IMR-90 (cell line): ENCODE measurements at regions not wholly inside any gene's neighbourhood (a gene's known extent, or its start where the extent isn't known, plus 50 kb on each side); places are given as distances from the start of the nearest gene placed in this dataset.

Experiments
- ATAC-seq: fragments of 200-7000 bp; cut with Tn5 transposase; 2 replicates; pipeline ENCODE4 v1.9.1; 2020; ENCODE audit warnings: low read depth, mild to moderate bottlenecking, moderate library complexity
- BruUV-seq: library from RNA; stranded (reverse); fragments of 400-500 nt; replicated peaks from 2 replicates; lab custom pipeline; 2021; lab: Mats Ljungman, UMichigan
- CTCF ChIA-PET: fragments of 300-600 bp; formaldehyde crosslinking; extraction: SDS; loops from one replicate; lab custom pipeline; 2021; ENCODE audit warnings: antibody characterized with exemption; lab: Yijun Ruan, JAX
- POLR2A ChIA-PET: fragments of 300-600 bp; sonication (Branson Sonifier 250); formaldehyde crosslinking; loops from one replicate; lab custom pipeline; 2022; ENCODE audit warnings: antibody characterized with exemption; ENCODE audit not compliant: unreplicated experiment; lab: Charles Lee
- DNase-seq: peaks from one replicate; pipeline ENCODE4 v3.0.0; 2013
- H2AFZ ChIP-seq: replicated peaks from 2 replicates; pipeline ENCODE3; 2013; ENCODE audit warnings: low read length, mild to moderate bottlenecking; ENCODE audit not compliant: poor library complexity
- H2AK5ac ChIP-seq: 2 replicates; pipeline ENCODE4 v1.6.1; 2013; ENCODE audit warnings: low read depth, low read length, inconsistent platforms
- H2AK9ac ChIP-seq: replicated peaks from 2 replicates; pipeline ENCODE3; 2013; ENCODE audit warnings: mild to moderate bottlenecking, low read depth, low read length, moderate library complexity; ENCODE audit not compliant: poor library complexity
- H2BK120ac ChIP-seq: 2 replicates; pipeline ENCODE4 v1.6.1; 2013; ENCODE audit warnings: low read depth, low read length, inconsistent platforms
- H2BK15ac ChIP-seq: 3 replicates; pipeline ENCODE4 v1.6.1; 2013; ENCODE audit warnings: low read depth, low read length, inconsistent platforms
- H2BK20ac ChIP-seq: 2 replicates; pipeline ENCODE4 v1.6.1; 2013; ENCODE audit warnings: low read depth, mild to moderate bottlenecking, inconsistent platforms, low read length, moderate library complexity
- H2BK5ac ChIP-seq: 2 replicates; pipeline ENCODE4 v1.6.1; 2013; ENCODE audit warnings: mild to moderate bottlenecking, low read depth, low read length, inconsistent platforms; ENCODE audit not compliant: poor library complexity, severe bottlenecking
- H3K14ac ChIP-seq: replicated peaks from 2 replicates; pipeline ENCODE4 v1.6.1; 2013; ENCODE audit warnings: low read depth, low read length, inconsistent platforms
- H3K18ac ChIP-seq: 2 replicates; pipeline ENCODE4 v1.6.1; 2013; ENCODE audit warnings: low read depth, low read length, control low read depth
- H3K23ac ChIP-seq: 2 replicates; pipeline ENCODE4 v1.6.1; 2013; ENCODE audit warnings: low read depth, low read length, inconsistent platforms
- H3K27ac ChIP-seq: 2 replicates; pipeline ENCODE4 v1.5.1; 2013; ENCODE audit warnings: mild to moderate bottlenecking, control low read depth, low read length; ENCODE audit not compliant: insufficient read depth
- H3K27me3 ChIP-seq: 2 replicates; pipeline ENCODE4 v1.6.1; 2013; ENCODE audit warnings: low read length; ENCODE audit not compliant: control insufficient read depth, insufficient read depth
- H3K36me3 ChIP-seq: 2 replicates; pipeline ENCODE4 v1.6.1; 2013; ENCODE audit warnings: low read length, mixed read lengths; ENCODE audit not compliant: control insufficient read depth, insufficient read depth
- H3K4ac ChIP-seq: 2 replicates; pipeline ENCODE4 v1.6.1; 2013; ENCODE audit warnings: low read depth, low read length, inconsistent platforms
- H3K4me1 ChIP-seq: 2 replicates; pipeline ENCODE4 v1.6.1; 2013; ENCODE audit warnings: low read length, mixed read lengths; ENCODE audit not compliant: control insufficient read depth, insufficient read depth
- H3K4me2 ChIP-seq: 2 replicates; pipeline ENCODE4 v1.6.1; 2013; ENCODE audit warnings: low read depth, mild to moderate bottlenecking, control low read depth, low read length, moderate library complexity
- H3K4me3 ChIP-seq: 2 replicates; pipeline ENCODE4 v1.5.1; 2013; ENCODE audit warnings: low read depth, mild to moderate bottlenecking, control low read depth, low read length, moderate library complexity; ENCODE audit not compliant: insufficient read depth
- H3K56ac ChIP-seq: 2 replicates; pipeline ENCODE4 v1.6.1; 2013; ENCODE audit warnings: low read length, inconsistent platforms; ENCODE audit not compliant: insufficient read depth; ENCODE audit errors: extremely low read depth
- H3K79me1 ChIP-seq, 2 experiments: 2 replicates each; pipeline ENCODE4 v1.6.1; 2013; ENCODE audit warnings: low read length in 2 of 2, inconsistent platforms in 1 of 2, low read depth in 1 of 2
- H3K9ac ChIP-seq: 2 replicates; pipeline ENCODE4 v1.6.1; 2013; ENCODE audit warnings: low read depth, low read length, control low read depth
- H3K9me1 ChIP-seq: 2 replicates; pipeline ENCODE4 v1.6.1; 2013; ENCODE audit warnings: low read length, inconsistent platforms; ENCODE audit not compliant: insufficient read depth
- H3K9me3 ChIP-seq: 2 replicates; pipeline ENCODE4 v1.6.1; 2013; ENCODE audit warnings: low read length; ENCODE audit not compliant: control insufficient read depth, insufficient read depth
- H4K20me1 ChIP-seq: 2 replicates; pipeline ENCODE4 v1.6.1; 2013; ENCODE audit warnings: low read length, inconsistent platforms; ENCODE audit not compliant: insufficient read depth
- H4K5ac ChIP-seq: 2 replicates; pipeline ENCODE4 v1.6.1; 2013; ENCODE audit warnings: mild to moderate bottlenecking, low read depth, low read length, control low read depth
- H4K8ac ChIP-seq, 2 experiments: 2 replicates each; pipeline ENCODE4 v1.6.1; 2013; ENCODE audit warnings: low read depth in 2 of 2, low read length in 2 of 2, control low read depth in 1 of 2, inconsistent platforms in 1 of 2
- H4K91ac ChIP-seq: 2 replicates; pipeline ENCODE4 v1.6.1; 2013; ENCODE audit warnings: low read depth, low read length, inconsistent platforms; ENCODE audit not compliant: insufficient read depth
- CHD1 ChIP-seq: IDR thresholded peaks from 2 replicates; pipeline ENCODE4 v1.6.1; 2012; ENCODE audit warnings: low read depth, low read length, improper control_type of control experiment
- SMC3 ChIP-seq: fragments of 150-350 bp; IDR thresholded peaks from 2 replicates; pipeline ENCODE4 v1.6.1; 2016; ENCODE audit warnings: low read depth, mild to moderate bottlenecking, antibody characterized with exemption, low read length, moderate library complexity
- WGBS, 2 experiments: methylation state at CpG; one replicate each; pipeline versions ENCODE4 v1.1.5 to v1.1.7; 2013; ENCODE audit warnings: missing lambda C conversion rate in 2 of 2; ENCODE audit not compliant: insufficient read length in 1 of 2; ENCODE audit errors: extremely low coverage in 2 of 2; 5-methylcytosine and 5-hydroxymethylcytosine counted together
- dilution Hi-C: fragments of 300-500 bp; cut with HindIII; formaldehyde crosslinking; loops from one replicate; pipeline ENCODE4 v1.14.3; 2018; ENCODE audit warnings: low sequenced_read_pairs; ENCODE audit not compliant: unreplicated experiment
- in situ Hi-C: fragments of 300-500 bp; cut with MboI; formaldehyde crosslinking; loops from 3 replicates; pipeline ENCODE4 v1.14.3; 2019; ENCODE audit warnings: low sequenced_read_pairs, inconsistent platforms, mixed read lengths
- intact Hi-C: fragments of 100-400 bp; cut with micrococcal nuclease; formaldehyde crosslinking; loops from 2 replicates; pipeline ENCODE4 v1.10.0; 2022

DNA sequence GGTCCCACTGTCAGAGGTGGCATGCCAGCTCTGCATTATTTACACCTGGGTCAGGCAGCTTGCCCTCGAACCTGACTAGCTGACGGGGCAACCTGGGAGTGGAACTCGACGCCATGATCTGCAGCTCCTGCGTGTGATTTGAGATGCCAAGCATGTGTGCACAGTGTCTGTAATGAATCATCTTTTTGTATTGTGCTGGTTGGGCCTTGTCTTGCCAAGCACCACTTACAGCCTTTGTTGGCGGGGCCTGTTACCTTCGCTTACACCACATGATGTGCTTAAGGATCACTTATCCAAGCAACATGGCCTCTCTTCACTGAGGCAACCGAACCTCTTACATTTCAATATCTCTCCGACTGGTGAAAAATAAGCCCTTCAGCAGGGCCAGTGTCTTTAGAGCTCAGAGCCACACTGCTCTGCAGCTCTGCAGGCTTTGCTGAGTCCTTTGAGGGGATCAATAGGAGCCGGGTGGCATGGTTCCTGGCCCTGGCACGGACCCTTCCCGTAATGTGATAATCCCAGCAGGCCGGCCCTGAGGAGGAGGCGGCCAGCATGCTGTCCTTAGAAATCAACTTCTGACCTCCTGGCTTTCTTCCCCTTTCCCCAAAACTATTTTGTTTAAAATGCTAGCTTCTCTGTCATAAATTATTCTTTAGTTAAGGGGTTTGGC, 297.7 kb upstream of the CD180 start:
- Histone ChIP-seq H3K27ac (no peak overlapping the region), H2BK20ac (no peak overlapping the region), H4K8ac (no peak overlapping the region), H3K9ac (no peak overlapping the region), H3K18ac (no peak overlapping the region), H3K56ac (no peak overlapping the region), H2BK15ac (no peak overlapping the region), H3K4me1 (no peaks in the 10 kb centered on the region), H2BK120ac (no peak overlapping the region), H2AFZ (no peak overlapping the region), H3K23ac (no peak overlapping the region), H4K20me1 (no peaks in the 10 kb centered on the region), H3K79me1 (no peaks in the 10 kb centered on the region), H4K91ac (no peak overlapping the region), H3K4me3 (no peak overlapping the region), H3K9me3 (no peaks in the 10 kb centered on the region), H3K27me3 (no peaks in the 10 kb centered on the region), H3K9me1 (no peaks in the 10 kb centered on the region), H2AK9ac (no peak overlapping the region), H2AK5ac (no peak overlapping the region), H3K36me3 (no peaks in the 10 kb centered on the region), H3K4ac (no peak overlapping the region), H3K4me2 (no peak overlapping the region), H3K14ac (no peak overlapping the region), H4K5ac (no peak overlapping the region), H2BK5ac (no peak overlapping the region)
- DNase-seq, result no peak
- TF ChIP-seq CHD1 (no peak), SMC3 (no peak)
- ChIA-PET CTCF (interaction anchor here (0.7 kb wide), 1 partner anchor 758 kb away, joined by 3 read pairs; no protein-coding TSS in a partner anchor), POLR2A (interaction anchor here (0.5 to 0.6 kb wide), 2 partner anchors 12 to 68 kb away, joined by 3 to 7 read pairs; no protein-coding TSS in a partner anchor)
- dilution Hi-C loops, result no loop called here
- in situ Hi-C loops, result no loop called here
- no peak for ATAC-seq
- intact Hi-C loops, result no loop called here
- no TSS peak for BruUV-seq
- WGBS, 2 experiments, result 100% methylated on average over 1 of the region's 14 CpGs; no CpG with 5 or more reads in 1 of the 2 experiments
